ENCODE measurements at regions not wholly inside any gene's neighbourhood (a gene's known extent, or its start where the extent isn't known, plus 50 kb on each side); places are given as distances from the start of the nearest gene placed in this dataset.

- no peak for DNase-seq (ENCODE audit: low spot score)
These were observed 178.8 kb upstream of the PRDM1 start for GRCh38 chr6:105907301-105907700.

- no peak for DNase-seq (ENCODE audit: low spot score)
These were observed 183.6 kb upstream of the PRDM1 start for GRCh38 chr6:105902401-105903031.

DNA sequence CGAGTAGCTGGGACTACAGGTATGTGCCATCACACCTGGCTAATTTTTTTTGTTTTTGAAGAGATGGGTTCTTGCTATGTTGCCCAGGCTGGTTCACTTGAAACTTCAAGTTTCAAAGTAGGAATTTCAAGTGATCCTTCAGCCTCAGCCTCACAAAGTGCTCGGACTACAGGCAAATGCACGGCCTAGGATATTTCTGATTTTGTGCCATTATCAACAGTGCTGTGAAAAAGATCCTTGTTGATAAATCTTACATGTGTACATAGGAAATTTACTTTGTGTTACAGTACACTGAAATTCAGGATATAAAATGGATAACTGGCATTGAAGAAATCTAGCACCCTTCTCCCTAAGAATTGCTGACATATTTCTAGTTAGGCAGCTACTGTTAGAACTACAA is 184.6 kb upstream of the PRDM1 start:
- no peak for DNase-seq (ENCODE audit: low spot score)

- DNase-seq (ENCODE audit: low spot score): no peak
These were observed 185.8 kb upstream of the PRDM1 start for GRCh38 chr6:105900125-105900937.

- DNase-seq (ENCODE audit: low spot score): no peak
These were observed 187.8 kb upstream of the PRDM1 start for GRCh38 chr6:105898286-105898685.

- DNase-seq (ENCODE audit: low spot score): no peak
These were observed 189.0 kb upstream of the PRDM1 start for GRCh38 chr6:105897131-105897530.

- DNase-seq (ENCODE audit: low spot score): no peak
These were observed 189.4 kb upstream of the PRDM1 start for GRCh38 chr6:105896821-105897095.

- DNase-seq (ENCODE audit: low spot score): no peak
These were observed 189.9 kb upstream of the PRDM1 start for GRCh38 chr6:105896052-105896820.

DNA sequence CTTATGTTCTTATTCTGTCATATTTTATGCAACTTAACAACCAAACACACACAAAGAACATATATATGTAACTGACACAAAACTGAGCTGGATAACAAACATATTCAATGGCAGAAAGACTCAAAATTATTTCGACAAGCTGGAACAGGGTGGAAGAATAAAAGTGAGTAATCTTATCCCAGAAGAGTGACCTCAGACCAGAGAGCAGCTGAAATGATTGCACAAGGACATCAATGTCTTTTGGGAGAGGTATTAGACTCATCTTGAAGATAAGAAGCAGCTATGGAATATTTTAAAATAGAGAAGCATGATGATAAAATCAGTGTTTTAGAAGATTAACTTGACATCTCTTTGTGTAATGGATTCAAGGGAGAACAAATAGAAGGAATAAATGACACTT is 191.6 kb upstream of the PRDM1 start:
- DNase-seq (ENCODE audit: low spot score): no peak

DNA sequence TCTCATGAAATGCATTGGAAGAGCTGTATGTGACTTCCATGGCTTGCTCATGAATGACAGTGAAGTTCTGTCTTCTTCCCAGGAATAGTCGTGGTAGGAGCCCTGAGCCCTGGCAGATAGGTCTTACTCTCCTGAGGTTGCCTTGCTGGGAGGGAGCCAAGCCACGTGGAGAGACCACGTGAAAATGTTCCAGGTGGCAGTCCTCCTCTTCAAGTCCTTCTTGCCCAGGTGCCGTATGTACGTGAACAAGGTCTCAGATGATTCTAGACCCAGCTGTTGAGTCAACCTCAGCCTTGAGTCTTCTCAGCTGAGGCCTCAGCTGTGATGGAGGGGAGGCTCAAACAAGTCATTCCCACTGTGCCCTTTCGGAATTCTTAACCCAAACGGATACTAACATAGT is 192.4 kb upstream of the PRDM1 start:
- DNase-seq (ENCODE audit: low spot score): no peak

GRCh38 chr6:105892577-105893262 is 193.4 kb upstream of the PRDM1 start:
- DNase-seq (ENCODE audit: low spot score): no peak

DNA sequence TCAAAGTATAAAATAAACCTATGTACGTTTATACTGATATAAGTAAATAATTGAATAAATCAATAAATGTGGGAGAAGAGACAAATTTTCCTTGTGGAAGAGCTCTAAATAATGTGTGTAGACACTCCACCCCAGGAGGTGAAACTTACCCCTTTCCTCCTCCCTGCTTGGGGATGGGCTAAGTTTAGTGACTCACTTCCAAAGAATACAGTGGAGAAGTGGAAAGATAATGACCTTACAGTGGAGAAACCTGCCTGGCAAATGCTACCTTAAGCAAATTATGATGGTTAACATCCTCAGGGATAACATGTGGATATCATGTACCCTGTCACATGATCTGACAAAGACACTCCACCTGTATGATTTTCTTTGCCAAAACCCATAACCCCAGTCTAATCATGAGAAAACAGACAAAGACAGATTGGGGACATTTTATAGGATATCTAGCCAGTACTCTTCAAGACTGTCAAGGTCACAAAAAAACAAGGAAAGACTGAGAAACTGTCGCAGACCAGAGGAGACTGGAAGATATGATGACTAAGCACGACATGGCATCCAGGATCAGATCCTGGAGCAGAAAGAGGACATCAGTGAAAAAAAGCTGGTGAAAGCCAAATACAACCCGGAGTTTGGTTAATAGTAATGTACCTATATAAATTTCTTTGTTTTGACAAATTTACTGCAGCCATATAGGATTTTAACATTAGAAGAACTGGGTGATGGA is 195.5 kb upstream of the PRDM1 start:
- DNase-seq (ENCODE audit: low spot score): no peak

- no peak for DNase-seq (ENCODE audit: low spot score)
These were observed 196.2 kb upstream of the PRDM1 start for GRCh38 chr6:105889902-105890301.

GRCh38 chr6:105886814-105887544 is 199.2 kb upstream of the PRDM1 start:
- DNase-seq (ENCODE audit: low spot score): no peak

- no peak for DNase-seq (ENCODE audit: low spot score)
These were observed 199.9 kb upstream of the PRDM1 start for GRCh38 chr6:105886066-105886813.

DNA sequence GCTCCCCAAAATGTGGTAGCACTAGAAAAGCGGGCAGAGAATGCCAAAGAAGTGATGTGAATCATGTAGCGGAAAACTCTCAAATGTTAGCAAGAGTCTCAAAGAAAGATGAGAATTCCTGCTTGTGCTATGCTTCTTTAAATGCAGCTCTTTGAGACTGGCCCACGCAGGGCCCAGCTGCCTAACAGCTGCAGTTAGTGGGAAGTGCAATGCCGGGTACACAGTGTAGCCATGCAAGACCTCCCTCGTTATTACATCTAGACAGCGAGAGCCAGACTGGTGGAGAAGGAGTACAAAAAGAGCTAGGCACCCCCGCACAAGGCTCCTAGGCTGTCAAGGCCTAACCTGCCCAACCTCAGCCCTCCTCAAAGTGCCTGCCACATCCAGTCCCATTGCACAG is 201.7 kb upstream of the PRDM1 start:
- no peak for DNase-seq (ENCODE audit: low spot score)

- no peak for DNase-seq (ENCODE audit: low spot score)
These were observed 202.1 kb upstream of the PRDM1 start for GRCh38 chr6:105884011-105884410.

GRCh38 chr6:105882828-105883227 is 203.3 kb upstream of the PRDM1 start:
- DNase-seq (ENCODE audit: low spot score): no peak

GRCh38 chr6:105882121-105882803 is 203.9 kb upstream of the PRDM1 start:
- DNase-seq (ENCODE audit: low spot score): no peak

DNA sequence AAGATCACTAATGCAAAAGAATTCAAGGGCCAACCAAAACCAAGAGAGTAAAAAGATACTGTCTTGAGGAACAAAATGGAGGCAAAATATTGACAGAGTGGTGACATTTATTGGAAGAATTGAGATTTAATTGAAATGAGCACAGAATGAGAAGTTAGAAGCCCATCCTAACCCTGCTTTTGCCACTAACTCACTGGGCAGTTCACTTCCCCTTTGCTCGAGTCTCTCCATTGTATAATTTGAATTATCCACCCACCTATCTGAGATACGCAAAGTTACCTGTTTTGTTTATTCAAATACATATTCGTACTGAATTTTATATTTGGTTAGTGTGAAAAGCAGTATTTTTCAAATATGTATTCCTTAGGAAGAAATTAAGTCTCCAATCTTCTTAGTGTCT is 204.5 kb upstream of the PRDM1 start:
- DNase-seq (ENCODE audit: low spot score): no peak
